ENCODE measurements at regions not wholly inside any gene's neighbourhood (a gene's known extent, or its start where the extent isn't known, plus 50 kb on each side); places are given as distances from the start of the nearest gene placed in this dataset.

- H3K4me1 ChIP-seq (ENCODE audit: control insufficient read depth in 5 of 5, insufficient read depth in 5 of 5, low read length in 5 of 5), result peaks cover 0 to 26% (median 12%) of the 10 kb centered on the region in 5 donors
Measured at GRCh38 chr10:78572565-78572964, 496.2 kb upstream of the ZMIZ1 start.

GRCh38 chr10:78574547-78574946 is 494.2 kb upstream of the ZMIZ1 start:
- 95 to 97% methylated on average over 7 of the region's 7 CpGs for WGBS, 2 donors
- Histone ChIP-seq H3K9ac (ENCODE audit: insufficient read depth in 1 of 2, low read length in 2 of 2) (no peak overlapping the region), H3K27ac (ENCODE audit: low read depth in 1 of 2, low read length in 1 of 2) (no peak overlapping the region), H3K9me3 (ENCODE audit: control insufficient read depth in 4 of 4, insufficient read depth in 3 of 4, low read length in 3 of 4) (no peaks in the 10 kb centered on the region), H3K36me3 (ENCODE audit: control insufficient read depth in 4 of 4, insufficient read depth in 4 of 4, low read length in 4 of 4) (no peaks in the 10 kb centered on the region), H3K4me1 (ENCODE audit: control insufficient read depth in 5 of 5, insufficient read depth in 5 of 5, low read length in 5 of 5) (peaks cover 3 to 29% (median 10%) of the 10 kb centered on the region in 5 donors), H3K4me3 (no peak overlapping the region), H3K27me3 (ENCODE audit: control insufficient read depth in 3 of 3, insufficient read depth in 3 of 3, low read length in 2 of 3) (no peaks in the 10 kb centered on the region)
- TF ChIP-seq CTCF (IDR thresholded peaks at IDR 0.05; ENCODE audit: control extremely low read depth, extremely low read depth), result no peak
- DNase-seq (no peak), ATAC-seq (ENCODE audit: insufficient read depth, low FRiP score) (no peak)

More at GRCh38 chr10:78572565-78572964, 496.2 kb upstream of the ZMIZ1 start:
- Histone ChIP-seq H3K9me3 (ENCODE audit: control insufficient read depth in 4 of 4, insufficient read depth in 3 of 4, low read length in 3 of 4) (no peaks in the 10 kb centered on the region), H3K27me3 (ENCODE audit: control insufficient read depth in 3 of 3, insufficient read depth in 3 of 3, low read length in 2 of 3) (no peaks in the 10 kb centered on the region), H3K36me3 (ENCODE audit: control insufficient read depth in 4 of 4, insufficient read depth in 4 of 4, low read length in 4 of 4) (no peaks in the 10 kb centered on the region), H3K4me3 (no peak overlapping the region), H3K27ac (ENCODE audit: low read depth in 1 of 2, low read length in 1 of 2) (no peak overlapping the region), H3K9ac (ENCODE audit: insufficient read depth in 1 of 2, low read length in 2 of 2) (no peak overlapping the region)
- peak; percentile 47 to 73 (median 59) for DNase-seq
- ATAC-seq (ENCODE audit: insufficient read depth, low FRiP score), result no peak
- no peak for TF ChIP-seq CTCF (IDR thresholded peaks at IDR 0.05; ENCODE audit: control extremely low read depth, extremely low read depth)
- 71 to 74% methylated on average over 1 of the region's 1 CpG for WGBS, 2 donors

GRCh38 chr10:78575400-78575799 is 493.4 kb upstream of the ZMIZ1 start:
- no peak for TF ChIP-seq CTCF (IDR thresholded peaks at IDR 0.05; ENCODE audit: control extremely low read depth, extremely low read depth)
- Histone ChIP-seq H3K9ac (ENCODE audit: insufficient read depth in 1 of 2, low read length in 2 of 2) (no peak overlapping the region), H3K27ac (ENCODE audit: low read depth in 1 of 2, low read length in 1 of 2) (no peak overlapping the region), H3K4me1 (ENCODE audit: control insufficient read depth in 5 of 5, insufficient read depth in 5 of 5, low read length in 5 of 5) (peaks cover 3 to 38% (median 10%) of the 10 kb centered on the region in 5 donors), H3K4me3 (no peak overlapping the region), H3K27me3 (ENCODE audit: control insufficient read depth in 3 of 3, insufficient read depth in 3 of 3, low read length in 2 of 3) (no peaks in the 10 kb centered on the region), H3K9me3 (ENCODE audit: control insufficient read depth in 4 of 4, insufficient read depth in 3 of 4, low read length in 3 of 4) (no peaks in the 10 kb centered on the region), H3K36me3 (ENCODE audit: control insufficient read depth in 4 of 4, insufficient read depth in 4 of 4, low read length in 4 of 4) (no peaks in the 10 kb centered on the region)
- DNase-seq, result no peak
- WGBS, 2 donors, result 72 to 84% methylated on average over 6 of the region's 6 CpGs
- ATAC-seq (ENCODE audit: insufficient read depth, low FRiP score), result no peak

- no peaks in the 10 kb centered on the region for H3K36me3 ChIP-seq (ENCODE audit: control insufficient read depth in 4 of 4, insufficient read depth in 4 of 4, low read length in 4 of 4)
- TF ChIP-seq CTCF (IDR thresholded peaks at IDR 0.05; ENCODE audit: control extremely low read depth, extremely low read depth), result no peak
- 15 to 46% methylated on average over 5 of the region's 5 CpGs for WGBS, 2 donors
- no peaks in the 10 kb centered on the region for H3K9me3 ChIP-seq (ENCODE audit: control insufficient read depth in 4 of 4, insufficient read depth in 3 of 4, low read length in 3 of 4)
- H3K27ac ChIP-seq (ENCODE audit: low read depth in 1 of 2, low read length in 1 of 2), result no peak overlapping the region
- H3K27me3 ChIP-seq (ENCODE audit: control insufficient read depth in 3 of 3, insufficient read depth in 3 of 3, low read length in 2 of 3), result no peaks in the 10 kb centered on the region
- no peak for DNase-seq
- H3K9ac ChIP-seq (ENCODE audit: insufficient read depth in 1 of 2, low read length in 2 of 2), result no peak overlapping the region
- ATAC-seq (ENCODE audit: insufficient read depth, low FRiP score), result no peak
- peaks cover 0 to 34% (median 9%) of the 10 kb centered on the region in 5 donors for H3K4me1 ChIP-seq (ENCODE audit: control insufficient read depth in 5 of 5, insufficient read depth in 5 of 5, low read length in 5 of 5)
- no peak overlapping the region for H3K4me3 ChIP-seq
Measured at GRCh38 chr10:78576276-78576675, 492.5 kb upstream of the ZMIZ1 start.

Measured in lung (tissue), 11 donors.